Colonic mucosa (tissue), 4 donors: ENCODE measurements at regions not wholly inside any gene's neighbourhood (a gene's known extent, or its start where the extent isn't known, plus 50 kb on each side); places are given as distances from the start of the nearest gene placed in this dataset.
A peak's percentile ranks its signal among the peaks of the same experiment; 100 is the strongest.
"Not testable (repeated sequence)": the region's sequence is repeated elsewhere in the genome, so short reads cannot be mapped to it uniquely, and the experiment has no call there.

Experiments used
- DNase-seq: peaks from one replicate; pipeline ENCODE4 v3.0.0-alpha.2; 2020
- H3K27ac ChIP-seq: fragments of 200-600 bp; one replicate; pipeline ENCODE4 v1.8.0; 2021
- H3K27me3 ChIP-seq: fragments of 200-600 bp; one replicate; pipeline ENCODE4 v1.8.0; 2021
- H3K36me3 ChIP-seq: fragments of 200-600 bp; one replicate; pipeline ENCODE4 v1.8.0; 2021
- H3K4me1 ChIP-seq: fragments of 200-600 bp; one replicate; pipeline ENCODE4 v1.8.0; 2021; ENCODE audit warnings: mild to moderate bottlenecking
- H3K4me3 ChIP-seq: fragments of 200-600 bp; one replicate; pipeline ENCODE4 v1.8.0; 2021
- H3K9ac ChIP-seq, 2 donors: one replicate each; pipeline ENCODE4 v1.7.0; 2013; ENCODE audit warnings: control low read depth in 2 of 2, low read depth in 2 of 2, low read length in 2 of 2
- H3K9me3 ChIP-seq: fragments of 200-600 bp; one replicate; pipeline ENCODE4 v1.8.0; 2021
- CTCF ChIP-seq: fragments of 200-600 bp; IDR thresholded peaks from one replicate; pipeline ENCODE4 v1.8.0; 2022; ENCODE audit warnings: antibody characterized with exemption, mild to moderate bottlenecking
- intact Hi-C: fragments of 100-400 bp; cut with DNase I; formaldehyde crosslinking; loops from one replicate; pipeline ENCODE4 v1.14.1; 2022
- donor health status: healthy.
- donor health status: DM: no; HTN: no; CAD: no.
- donor health status: DM: no; HTN: no; CAD: no.

- Histone ChIP-seq H3K27me3 (no peaks in the 10 kb centered on the region), H3K9me3 (no peaks in the 10 kb centered on the region), H3K4me3 (no peak overlapping the region), H3K27ac (no peak overlapping the region), H3K36me3 (no peaks in the 10 kb centered on the region), H3K4me1 (no peaks in the 10 kb centered on the region), H3K9ac (no peak overlapping the region)
- no peak for TF ChIP-seq CTCF
- peak; percentile 29 for DNase-seq
- intact Hi-C loops = no loop called here
Observed at GRCh38 chr4:53847965-53848364, 216.4 kb downstream of the CHIC2 start.

- intact Hi-C loops = no loop called here
- Histone ChIP-seq H3K4me1 (no peaks in the 10 kb centered on the region), H3K4me3 (no peak overlapping the region), H3K27ac (no peak overlapping the region), H3K27me3 (no peaks in the 10 kb centered on the region), H3K36me3 (no peaks in the 10 kb centered on the region), H3K9me3 (no peaks in the 10 kb centered on the region), H3K9ac (no peak overlapping the region)
- TF ChIP-seq CTCF = no peak
- DNase-seq = no peak
Observed at GRCh38 chr4:53844551-53844950, 219.9 kb downstream of the CHIC2 start.

- Histone ChIP-seq H3K4me1 (no peaks in the 10 kb centered on the region), H3K9ac (no peak overlapping the region), H3K9me3 (no peaks in the 10 kb centered on the region), H3K4me3 (no peak overlapping the region), H3K27me3 (no peaks in the 10 kb centered on the region), H3K36me3 (no peaks in the 10 kb centered on the region), H3K27ac (no peak overlapping the region)
- DNase-seq = no peak
- intact Hi-C loops = no loop called here
- no peak for TF ChIP-seq CTCF
Observed at GRCh38 chr4:53844133-53844532, 220.3 kb downstream of the CHIC2 start.

GRCh38 chr4:53841711-53842110 is 222.7 kb downstream of the CHIC2 start:
- intact Hi-C loops = no loop called here

GRCh38 chr4:53840643-53841042 is 223.8 kb downstream of the CHIC2 start:
- H3K4me1 ChIP-seq = no peaks in the 10 kb centered on the region
- no peak overlapping the region for H3K9ac ChIP-seq
- no peaks in the 10 kb centered on the region for H3K27me3 ChIP-seq
- no peaks in the 10 kb centered on the region for H3K36me3 ChIP-seq
- no peak for DNase-seq
- no peak overlapping the region for H3K4me3 ChIP-seq
- TF ChIP-seq CTCF = no peak
- H3K9me3 ChIP-seq = no peaks in the 10 kb centered on the region
- no peak overlapping the region for H3K27ac ChIP-seq
- intact Hi-C loops = no loop called here

More at GRCh38 chr4:53841711-53842110, 222.7 kb downstream of the CHIC2 start:
- no peak overlapping the region for H3K4me3 ChIP-seq
- DNase-seq = no peak
- no peaks in the 10 kb centered on the region for H3K36me3 ChIP-seq
- no peak overlapping the region for H3K27ac ChIP-seq
- H3K27me3 ChIP-seq = no peaks in the 10 kb centered on the region
- H3K9ac ChIP-seq = no peak overlapping the region
- H3K9me3 ChIP-seq = no peaks in the 10 kb centered on the region
- TF ChIP-seq CTCF = no peak
- no peaks in the 10 kb centered on the region for H3K4me1 ChIP-seq

- H3K9ac ChIP-seq, H3K36me3 ChIP-seq, H3K4me1 ChIP-seq, H3K4me3 ChIP-seq, H3K9me3 ChIP-seq, intact Hi-C loops, H3K27me3 ChIP-seq: not testable (repeated sequence)
- H3K27ac ChIP-seq = peak overlapping the region; percentile 24
- DNase-seq = peak; percentile 54
Observed at GRCh38 chr4:53833302-53834003, 231.0 kb downstream of the CHIC2 start.
